HG03095 (cell line): ENCODE measurements at regions not wholly inside any gene's neighbourhood (a gene's known extent, or its start where the extent isn't known, plus 50 kb on each side); places are given as distances from the start of the nearest gene placed in this dataset.

Source experiments
- ATAC-seq: cut with Tn5 transposase; IDR thresholded peaks from one replicate; pipeline ENCODE4 v1.9.1; 2021; ENCODE audit warnings: moderate library complexity; ENCODE audit not compliant: unreplicated experiment

DNA sequence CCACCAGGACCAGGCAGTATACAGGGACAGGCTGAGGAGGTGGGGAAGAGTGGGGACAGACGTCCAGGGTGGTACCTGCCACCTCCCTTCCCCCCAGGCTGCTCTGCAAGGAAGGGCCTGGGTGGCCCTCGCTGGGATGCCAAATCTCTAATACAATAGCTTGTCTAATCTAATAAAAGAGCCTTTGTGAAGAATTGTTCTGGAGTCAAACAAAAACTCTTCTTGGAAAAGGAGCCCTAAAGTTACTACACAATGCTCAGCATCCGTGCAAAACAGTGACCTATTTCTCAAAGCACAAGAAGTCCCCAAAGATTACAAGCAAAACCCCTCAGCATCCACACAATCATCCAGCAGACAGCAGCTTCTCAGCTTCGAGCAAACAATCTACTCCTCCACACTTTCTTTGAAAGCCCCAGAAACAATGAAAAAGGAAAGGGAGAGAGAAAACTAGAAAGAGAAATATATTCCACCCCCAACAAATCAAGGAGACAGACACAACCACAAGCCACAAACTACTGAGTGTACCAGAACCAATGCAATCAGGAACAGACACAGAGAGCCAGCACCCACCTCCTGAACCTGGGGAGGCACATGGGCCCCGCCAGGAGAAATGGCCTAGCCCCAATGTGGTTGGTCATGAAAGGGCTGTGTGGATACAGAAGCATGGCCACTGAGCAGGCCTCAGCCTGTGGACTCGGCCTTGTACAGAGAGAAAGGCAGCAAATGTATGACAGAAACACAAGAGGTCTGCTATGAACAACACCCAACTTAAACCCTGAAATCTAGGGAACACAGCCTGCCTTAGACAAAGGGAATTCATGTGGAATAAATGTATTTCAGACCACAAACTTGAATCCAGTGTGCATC, 177.1 kb upstream of the CHRNA7 start:
- no peak for ATAC-seq

DNA sequence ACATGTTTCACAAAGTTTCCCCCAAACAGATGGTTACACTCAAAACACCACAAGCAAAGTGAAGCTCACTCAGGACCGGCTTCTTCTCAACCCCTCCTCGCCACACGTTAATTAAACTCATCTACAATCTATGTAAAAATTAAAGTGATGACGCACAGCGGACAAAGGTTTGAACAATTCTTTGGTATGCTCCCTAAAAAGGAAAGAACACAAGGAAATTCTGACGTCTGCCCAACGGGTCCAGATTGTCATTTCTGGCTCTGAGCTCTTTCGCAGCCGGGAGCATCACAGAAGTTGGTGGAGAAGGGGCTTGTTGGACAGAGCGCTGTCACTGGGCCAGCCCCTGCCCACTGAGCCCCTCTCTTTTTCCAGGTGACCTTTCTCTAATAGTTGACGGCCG, 173.7 kb upstream of the CHRNA7 start:
- no peak for ATAC-seq

DNA sequence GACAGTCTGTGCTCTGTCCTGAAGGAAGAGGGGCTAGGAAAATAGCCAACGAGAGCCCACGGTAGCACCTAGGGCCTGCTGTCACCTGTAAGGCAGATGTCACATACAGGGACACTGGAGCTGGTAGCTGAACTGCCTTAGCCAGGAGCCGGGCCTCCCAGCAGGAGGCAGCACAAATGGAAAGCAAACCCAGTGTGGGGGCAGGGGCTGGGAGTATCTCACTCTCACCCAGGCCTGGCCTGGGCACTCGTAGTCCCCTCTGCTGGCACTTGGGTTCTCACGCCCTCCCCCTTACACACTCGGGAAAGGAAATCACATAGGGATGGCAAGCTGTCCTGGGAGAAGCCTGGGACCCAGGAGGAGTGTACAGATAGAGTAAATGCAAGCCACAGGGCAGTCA, 173.1 kb upstream of the CHRNA7 start:
- ATAC-seq: no peak

DNA sequence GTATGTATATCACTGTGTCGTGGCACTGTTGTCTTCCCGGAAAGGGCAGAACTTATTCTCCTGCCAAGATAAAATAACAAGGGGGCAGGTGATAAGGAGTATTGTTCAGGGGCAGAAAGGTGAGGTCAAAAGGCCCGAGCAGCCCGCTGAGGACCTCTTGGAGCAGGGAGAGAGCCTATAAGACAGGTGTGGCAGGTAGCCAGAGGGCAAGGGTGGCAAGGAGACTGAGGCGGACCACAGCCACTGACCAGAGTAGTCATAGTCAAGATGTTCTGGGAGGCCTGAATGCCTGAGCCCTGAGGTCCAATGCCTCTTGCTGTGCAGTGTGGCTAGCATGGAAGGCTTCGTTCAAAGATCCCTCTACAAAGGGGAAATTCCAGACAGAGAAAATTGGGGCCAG, 172.3 kb upstream of the CHRNA7 start:
- ATAC-seq: no peak

DNA sequence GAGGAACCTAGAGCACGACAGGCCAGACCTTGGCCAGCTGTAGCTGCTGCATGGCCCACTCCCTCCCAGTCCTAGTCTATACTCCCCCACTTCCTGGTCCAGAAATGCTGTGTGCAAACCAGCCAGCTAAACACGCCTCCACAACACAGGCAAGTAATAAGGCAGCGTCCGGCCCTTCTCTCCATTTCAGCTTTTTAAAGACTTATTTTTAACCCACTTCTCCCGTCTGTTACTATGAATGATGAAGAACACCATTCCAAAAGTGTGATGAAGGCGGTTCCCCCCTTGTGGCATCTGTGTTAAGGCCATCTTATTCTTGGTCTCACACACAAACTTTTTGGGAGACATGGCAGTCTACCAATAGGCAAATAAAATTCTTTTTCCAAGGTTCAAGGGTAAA, 164.1 kb upstream of the CHRNA7 start:
- ATAC-seq: no peak

DNA sequence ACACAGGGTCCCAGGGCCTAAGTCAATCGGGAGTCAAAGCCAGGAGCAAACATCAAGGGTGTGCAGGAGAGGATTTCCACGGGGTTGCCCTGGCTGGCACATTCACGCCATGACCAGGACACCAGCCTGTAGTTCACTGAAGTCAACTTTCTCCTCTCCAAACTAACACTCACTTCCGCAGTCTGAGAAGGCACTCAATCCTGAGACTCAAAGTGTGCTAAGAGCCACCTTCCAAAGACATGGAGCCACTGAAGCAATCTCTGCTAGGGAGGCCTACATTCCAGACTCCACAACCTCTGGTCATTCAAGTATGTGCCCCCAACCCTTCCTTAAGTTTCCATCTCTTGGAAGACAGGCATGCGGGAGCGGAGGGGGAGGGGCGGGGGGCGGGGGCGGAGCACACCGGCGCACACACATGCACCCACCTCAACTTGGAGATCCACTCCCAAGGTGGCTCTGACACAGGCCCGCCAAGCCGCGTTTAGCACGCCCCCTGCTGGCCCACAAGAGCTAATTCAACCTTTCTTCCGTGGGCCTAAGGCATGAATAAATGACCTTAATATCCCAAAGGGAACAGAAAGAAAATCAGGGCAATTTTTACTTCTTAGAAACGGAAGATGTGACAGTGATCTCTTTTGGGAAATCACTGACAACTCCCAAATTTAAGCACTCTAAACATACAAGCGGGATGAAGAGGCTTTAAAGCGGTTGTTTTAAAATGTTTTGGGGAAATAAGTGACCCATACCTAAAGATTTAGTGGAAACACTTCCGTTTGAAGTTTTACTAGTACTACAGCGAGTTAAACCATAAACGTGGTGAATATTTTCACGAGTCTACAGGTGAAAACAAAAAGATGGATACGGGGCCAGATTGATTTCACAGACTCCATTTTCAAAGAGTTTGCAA, 162.5 kb upstream of the CHRNA7 start:
- ATAC-seq: no peak

DNA sequence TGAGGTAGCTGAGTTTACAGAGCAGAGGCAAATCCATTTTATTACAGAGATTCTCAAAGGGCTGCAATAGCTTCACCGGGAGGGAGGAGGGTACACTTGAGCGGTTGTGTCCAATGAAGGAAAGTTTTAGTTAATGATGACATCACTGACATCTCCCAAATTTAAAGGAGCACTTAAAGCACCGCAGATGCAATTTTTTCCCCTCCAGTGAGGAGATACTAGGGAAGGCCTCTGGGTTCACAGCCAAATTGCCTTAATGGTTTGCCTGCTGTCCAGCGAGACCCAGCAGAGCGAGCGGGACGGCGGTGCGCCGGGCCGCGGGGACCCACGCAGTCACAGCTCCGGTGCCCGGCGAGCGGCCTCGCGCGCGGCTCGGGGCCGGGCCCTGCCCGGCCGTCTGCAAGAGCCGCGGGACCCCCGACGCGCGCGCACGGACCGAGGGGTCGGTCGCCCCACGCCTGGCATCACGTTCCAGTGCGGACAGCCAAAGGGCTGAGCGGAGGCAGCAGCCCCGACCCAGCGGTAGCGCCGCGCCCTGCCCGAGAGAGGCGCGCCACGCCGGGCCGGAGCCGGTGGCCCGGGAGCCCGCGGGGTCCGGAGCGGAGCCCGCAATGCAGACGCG, 160.5 kb upstream of the CHRNA7 start:
- peak; percentile 7 for ATAC-seq

DNA sequence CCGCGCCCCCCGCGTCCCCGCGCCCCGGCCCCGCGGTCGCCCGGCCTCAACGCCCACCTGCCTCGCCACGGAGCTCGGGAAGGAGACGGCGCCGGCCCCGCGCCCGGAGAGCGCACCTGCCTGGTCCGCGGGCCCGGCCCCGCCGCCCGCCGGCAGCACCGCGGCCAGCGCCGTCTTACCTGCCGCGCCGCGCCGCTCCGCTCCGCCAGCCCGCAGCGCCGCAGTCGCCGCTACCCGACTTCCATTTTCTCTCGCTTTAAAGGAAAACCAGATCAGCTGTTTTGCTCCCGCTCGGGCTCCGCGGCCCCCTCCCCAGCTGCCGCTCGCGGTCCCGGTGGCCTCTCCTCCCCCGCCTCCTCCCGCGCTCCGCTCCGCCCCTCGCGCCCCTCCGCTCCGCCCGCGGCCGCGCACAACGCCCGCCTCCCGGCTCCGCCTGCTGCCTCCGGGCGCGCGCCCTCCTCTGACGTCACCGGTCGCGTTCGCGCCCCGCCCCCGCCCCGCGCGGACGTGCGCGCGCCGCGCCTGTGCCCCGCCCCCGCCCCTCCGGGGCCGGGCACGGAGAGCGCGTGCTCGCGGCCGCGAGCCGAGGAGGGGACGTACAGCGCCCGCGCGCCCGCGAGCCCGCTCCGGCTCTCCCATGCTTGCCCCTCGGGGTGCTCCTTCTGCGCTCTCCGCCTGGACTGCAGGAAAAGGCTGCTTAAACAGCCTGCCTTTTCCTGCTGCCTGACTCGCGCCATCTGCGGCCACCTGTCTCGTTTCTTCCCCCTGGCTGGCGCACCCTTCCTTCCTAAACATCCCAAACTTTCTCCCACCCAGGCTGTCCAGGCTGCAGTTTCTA, 159.8 kb upstream of the CHRNA7 start, which contains the start of gene OTUD7A:
TSS of gene OTUD7A (minus strand) at position 346 of the 838 bp plus-strand sequence.
- peak; percentile 84 for ATAC-seq

DNA sequence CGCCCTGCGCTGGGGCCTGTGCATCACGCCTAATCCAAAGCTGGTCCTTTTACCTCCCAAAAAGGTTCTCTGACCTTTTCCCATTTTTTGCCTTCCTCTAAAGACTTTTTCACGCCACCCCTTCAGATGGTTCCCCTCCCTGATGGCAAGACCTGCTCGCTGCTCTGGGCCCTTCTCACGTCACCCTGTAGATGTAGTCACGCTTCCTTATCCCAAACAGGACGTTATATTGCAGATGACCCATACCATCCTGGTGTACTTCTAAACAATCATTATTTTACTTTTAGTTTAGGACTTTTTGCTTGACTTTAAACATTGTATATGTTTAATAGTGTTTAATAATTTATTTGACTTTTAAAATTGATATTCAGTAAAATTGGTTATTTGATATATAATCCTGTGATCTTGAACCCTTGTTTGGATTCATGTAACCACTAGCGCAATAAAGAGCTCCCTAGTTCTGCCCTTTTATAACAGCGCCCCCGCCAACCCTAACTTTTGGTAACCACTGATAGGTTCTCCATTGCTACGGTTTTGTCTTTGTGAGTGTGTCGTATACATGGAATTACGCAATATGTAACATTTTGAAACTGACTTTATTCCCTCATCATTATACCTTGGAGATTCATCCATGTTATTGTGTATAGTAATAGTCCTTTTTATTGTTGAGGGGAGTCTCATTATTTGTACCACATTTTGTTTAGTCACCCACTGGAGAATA, 159.0 kb upstream of the CHRNA7 start:
- ATAC-seq: no peak

DNA sequence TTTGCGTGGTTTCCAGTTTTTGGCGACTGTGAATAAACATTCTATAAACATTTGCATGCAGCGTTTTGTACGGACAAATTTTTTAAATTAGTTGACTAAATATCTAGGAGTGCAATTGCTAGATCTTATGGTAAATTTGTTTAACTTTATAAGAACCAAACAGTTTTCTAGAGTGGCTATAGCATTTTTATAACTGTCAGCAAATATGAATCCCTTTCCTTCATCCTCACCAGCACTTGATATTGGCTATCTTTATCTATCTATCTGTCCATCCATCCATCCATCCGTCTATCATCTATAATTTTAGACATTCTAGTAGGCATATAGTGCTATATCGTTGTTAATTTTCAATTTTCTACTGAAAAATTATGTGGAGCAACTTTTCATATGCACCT, 158.4 kb upstream of the CHRNA7 start:
- ATAC-seq: no peak

DNA sequence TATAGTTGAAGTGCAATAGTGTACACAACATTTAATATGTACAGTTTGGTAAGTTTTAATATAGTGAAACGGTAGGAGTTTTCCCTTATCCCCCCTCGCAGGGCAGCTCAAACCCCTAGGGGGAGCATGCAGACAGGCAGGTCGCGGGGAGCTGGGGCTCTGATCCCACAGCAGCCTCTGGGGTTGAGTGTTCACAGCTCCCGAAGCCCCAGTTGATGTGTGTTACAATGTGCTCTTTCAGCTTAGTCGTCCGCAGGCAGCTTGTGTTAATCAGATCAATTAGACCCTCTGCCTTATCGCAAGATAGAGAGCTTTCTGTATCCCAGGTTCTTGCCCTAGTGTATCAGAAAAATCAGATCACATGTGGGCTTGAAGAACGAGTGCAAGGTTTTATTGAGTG, 143.1 kb upstream of the CHRNA7 start:
- no peak for ATAC-seq

DNA sequence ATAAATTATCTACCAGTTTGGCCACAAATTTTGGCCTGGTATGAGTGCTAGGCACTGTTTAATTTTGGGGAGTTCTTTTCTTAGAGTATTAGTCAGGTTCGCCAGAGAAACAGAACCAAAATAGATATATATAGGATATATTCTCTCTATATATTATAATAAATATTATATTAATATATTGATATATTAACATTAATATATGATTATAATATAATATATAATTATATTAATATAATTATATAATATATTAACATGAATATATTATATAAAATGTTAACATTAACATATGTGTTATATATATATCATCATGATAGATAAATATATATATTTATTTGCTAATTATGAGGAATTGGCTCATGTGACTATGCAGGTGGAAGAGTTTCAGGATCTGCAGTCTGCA, 137.8 kb upstream of the CHRNA7 start:
- no peak for ATAC-seq

DNA sequence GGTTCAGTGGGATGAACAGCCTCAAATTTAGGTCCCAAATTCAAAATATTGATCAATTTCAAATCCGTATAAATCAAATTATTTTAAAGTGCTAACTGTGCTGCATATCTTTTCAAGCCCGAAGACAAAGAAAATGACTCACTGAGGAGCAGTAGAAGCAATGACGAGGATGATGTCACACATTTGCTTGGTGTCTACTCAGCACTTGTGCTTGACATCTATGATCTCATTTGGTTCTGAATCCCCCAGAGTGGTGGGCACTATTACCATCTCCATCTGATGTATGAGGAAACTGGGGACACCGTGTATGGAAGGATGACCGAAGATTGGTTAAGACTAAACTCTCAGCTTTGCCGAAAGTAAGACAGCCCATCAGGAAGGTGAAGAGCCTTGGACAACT, 136.5 kb upstream of the CHRNA7 start:
- no peak for ATAC-seq

DNA sequence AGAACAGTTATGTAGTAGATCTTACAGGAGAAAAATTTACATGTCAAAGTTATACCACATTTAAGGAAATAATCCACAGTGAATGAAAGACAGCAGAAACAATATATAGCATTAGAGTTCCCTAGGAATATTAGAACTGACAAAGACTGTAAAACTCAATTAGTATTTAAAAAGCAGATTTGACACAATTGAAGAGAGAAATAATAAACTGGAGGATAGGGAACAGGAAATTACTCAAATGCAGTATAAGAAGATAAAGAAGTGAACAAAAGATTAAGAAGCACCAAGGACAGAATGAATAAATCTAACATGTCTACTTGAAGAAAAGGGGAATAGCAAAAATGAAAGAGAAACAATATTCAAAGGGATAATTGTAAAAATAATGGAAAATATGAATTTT, 132.6 kb upstream of the CHRNA7 start:
- no peak for ATAC-seq

DNA sequence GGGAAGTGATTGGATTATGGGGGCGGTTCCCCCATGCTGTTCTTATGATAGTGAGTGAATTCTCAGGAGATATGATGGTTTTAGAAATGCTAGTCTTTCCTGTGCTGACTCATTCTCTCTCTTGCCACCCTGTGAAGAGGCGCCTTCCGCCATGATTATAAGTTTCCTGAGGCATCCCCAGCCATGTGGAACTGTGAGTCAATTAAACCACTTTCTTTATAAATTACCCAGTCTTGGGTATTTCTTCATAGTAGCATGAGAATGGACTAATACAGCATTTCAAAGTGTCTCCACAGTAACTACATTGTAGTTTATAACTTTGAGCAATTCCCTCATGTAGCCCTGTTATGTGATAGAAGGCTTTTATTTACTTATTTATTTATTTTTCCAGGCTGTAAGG, 128.8 kb upstream of the CHRNA7 start:
- no peak for ATAC-seq

DNA sequence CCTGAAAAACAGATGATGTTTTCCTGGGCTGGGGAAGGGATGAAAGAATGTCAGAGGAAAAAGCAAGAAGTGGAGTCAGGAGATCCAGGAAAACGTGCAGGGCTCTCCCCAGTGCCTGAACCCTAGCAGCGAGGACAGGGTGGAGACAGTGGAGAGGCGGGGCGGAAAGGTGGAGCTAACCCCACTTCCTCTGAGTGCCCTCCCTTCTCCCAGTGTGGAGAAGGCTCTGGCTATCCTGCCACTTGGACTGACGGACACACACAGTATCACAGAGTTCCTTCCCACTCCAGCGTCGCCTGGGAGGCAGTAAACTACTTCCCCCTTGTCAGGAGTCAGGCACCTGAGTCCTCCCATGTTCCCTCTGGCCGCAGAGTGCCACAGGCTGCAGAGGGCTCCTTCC, 125.3 kb upstream of the CHRNA7 start:
- ATAC-seq: no peak

DNA sequence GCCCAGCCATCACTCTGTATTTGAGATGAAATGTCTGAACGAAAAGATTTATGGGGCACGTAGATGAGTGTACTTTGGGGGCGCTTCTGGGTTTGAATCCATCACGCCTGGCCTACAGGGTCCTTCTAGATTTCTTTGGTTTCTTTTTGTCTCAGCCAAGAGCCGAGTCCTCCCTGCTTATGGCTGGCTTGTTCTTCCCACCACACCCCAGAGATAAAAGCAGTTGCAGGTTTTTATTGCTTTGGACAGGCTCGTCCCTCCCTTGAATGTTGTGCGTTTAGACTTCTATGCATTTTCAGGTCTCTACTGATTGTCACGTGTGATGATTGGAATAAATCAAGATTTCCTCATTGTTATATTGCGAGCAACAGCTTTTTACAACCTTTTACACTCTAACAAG, 104.8 kb upstream of the CHRNA7 start:
- ATAC-seq: no peak

DNA sequence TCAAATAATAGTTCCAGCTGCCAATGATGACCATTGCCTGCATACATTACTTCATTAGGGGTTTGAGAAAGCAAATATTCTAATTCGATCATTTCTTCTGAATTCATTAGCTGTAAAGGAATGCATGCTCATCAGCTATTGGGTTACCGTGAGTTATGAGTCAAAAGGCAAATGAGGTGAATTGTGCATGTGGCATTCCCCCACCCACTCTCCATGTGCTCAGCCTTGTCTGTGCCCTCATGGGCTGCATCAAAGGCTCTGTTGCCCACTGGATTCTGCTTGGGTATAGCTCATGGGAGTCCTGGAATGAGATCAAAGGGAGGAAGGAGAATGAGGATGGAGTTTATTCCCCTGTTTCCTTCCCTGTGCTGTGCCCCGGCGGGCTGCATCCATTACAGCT, 99.3 kb upstream of the CHRNA7 start:
- ATAC-seq: no peak

DNA sequence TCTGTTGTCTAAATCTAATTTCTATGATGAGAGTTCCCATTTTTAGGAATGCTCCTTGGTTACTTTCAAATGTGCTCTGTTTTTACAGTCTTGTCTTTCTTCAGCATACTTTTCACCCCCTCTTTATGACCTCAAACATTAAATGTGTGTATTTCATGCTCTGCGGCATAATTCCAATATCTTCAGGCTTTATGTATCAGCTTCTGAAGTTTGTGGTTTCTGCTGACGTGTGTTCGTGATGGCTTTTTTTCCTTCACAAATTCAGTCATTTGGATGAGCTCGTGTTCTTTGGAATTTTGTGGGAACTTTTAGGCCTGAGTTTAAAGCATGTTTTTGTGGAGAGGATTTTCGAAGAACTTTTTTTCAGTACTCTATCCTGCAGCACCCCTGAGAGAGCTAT, 97.7 kb upstream of the CHRNA7 start:
- no peak for ATAC-seq

DNA sequence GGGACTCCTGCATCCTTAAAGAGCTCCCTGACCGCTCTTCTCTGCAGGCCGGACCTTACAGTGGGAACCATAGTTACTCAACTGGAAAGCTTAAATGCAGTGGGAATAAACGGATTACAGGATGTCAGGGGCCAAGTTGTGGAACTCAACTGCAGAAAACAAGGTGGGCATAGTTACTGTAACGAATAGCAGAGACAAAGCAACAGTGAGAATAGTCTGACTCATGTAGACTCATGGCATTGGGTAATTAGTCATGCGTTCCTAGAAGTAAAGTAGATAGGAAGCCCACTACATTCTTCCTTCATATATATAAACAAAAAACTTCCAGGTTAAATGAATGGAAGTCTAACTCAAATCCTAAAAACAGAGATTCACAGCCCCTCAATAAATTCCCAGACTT, 95.5 kb upstream of the CHRNA7 start:
- no peak for ATAC-seq
